ENCODE measurements at regions not wholly inside any gene's neighbourhood (a gene's known extent, or its start where the extent isn't known, plus 50 kb on each side); places are given as distances from the start of the nearest gene placed in this dataset.

- no peaks in the 10 kb centered on the region for H3K4me1 ChIP-seq
- WGBS, 2 donors, result 35 to 40% methylated on average over 2 of the region's 2 CpGs
- H3K36me3 ChIP-seq, result no peaks in the 10 kb centered on the region
- peaks cover 0 to 4% (median 0%) of the 10 kb centered on the region in 4 donors for H3K9me3 ChIP-seq
- DNase-seq (ENCODE audit: low spot score in 2 of 2), result no peak
- no peak overlapping the region for H3K27ac ChIP-seq
- TF ChIP-seq EP300 (IDR thresholded peaks at IDR 0.05) (no peak), POLR2A (IDR thresholded peaks at IDR 0.05) (no peak), CTCF (IDR thresholded peaks at IDR 0.05) (no peak)
- H3K4me3 ChIP-seq, result no peak overlapping the region
- no peaks in the 10 kb centered on the region for H3K27me3 ChIP-seq
These were observed 74.0 kb upstream of the FAM47B start for GRCh38 chrX:34868633-34869032.

GRCh38 chrX:34873500-34874225 is 68.9 kb upstream of the FAM47B start:
- Histone ChIP-seq H3K36me3 (no peaks in the 10 kb centered on the region), H3K27me3 (no peaks in the 10 kb centered on the region), H3K4me1 (no peaks in the 10 kb centered on the region), H3K9me3 (peaks cover 0 to 4% (median 0%) of the 10 kb centered on the region in 4 donors), H3K27ac (no peak overlapping the region), H3K4me3 (no peak overlapping the region)
- DNase-seq (ENCODE audit: low spot score in 2 of 2), result no peak
- 56 to 75% methylated on average over 3 of the region's 3 CpGs for WGBS, 2 donors
- TF ChIP-seq CTCF (IDR thresholded peaks at IDR 0.05), result no peak
- TF ChIP-seq POLR2A (IDR thresholded peaks at IDR 0.05), result no peak

GRCh38 chrX:34874763-34875162 is 67.8 kb upstream of the FAM47B start:
- 80 to 83% methylated on average over 4 of the region's 4 CpGs for WGBS, 2 donors
- H3K4me1 ChIP-seq, result no peaks in the 10 kb centered on the region
- H3K27me3 ChIP-seq, result no peaks in the 10 kb centered on the region
- H3K4me3 ChIP-seq, result no peak overlapping the region
- peaks cover 0 to 4% (median 0%) of the 10 kb centered on the region in 4 donors for H3K9me3 ChIP-seq
- no peaks in the 10 kb centered on the region for H3K36me3 ChIP-seq
- DNase-seq (ENCODE audit: low spot score in 2 of 2), result no peak
- H3K27ac ChIP-seq, result no peak overlapping the region
- TF ChIP-seq CTCF (IDR thresholded peaks at IDR 0.05) (no peak), POLR2A (IDR thresholded peaks at IDR 0.05) (no peak), EP300 (IDR thresholded peaks at IDR 0.05) (no peak)

GRCh38 chrX:34875204-34875603 is 67.4 kb upstream of the FAM47B start:
- Histone ChIP-seq H3K36me3 (no peaks in the 10 kb centered on the region), H3K4me3 (no peak overlapping the region), H3K9me3 (peaks cover 0 to 4% (median 0%) of the 10 kb centered on the region in 4 donors), H3K27me3 (no peaks in the 10 kb centered on the region), H3K27ac (no peak overlapping the region), H3K4me1 (no peaks in the 10 kb centered on the region)
- WGBS, 2 donors, result 7 to 38% methylated on average over 1 of the region's 1 CpG
- no peak for TF ChIP-seq POLR2A (IDR thresholded peaks at IDR 0.05)
- no peak for TF ChIP-seq CTCF (IDR thresholded peaks at IDR 0.05)
- TF ChIP-seq EP300 (IDR thresholded peaks at IDR 0.05), result no peak
- no peak for DNase-seq (ENCODE audit: low spot score in 2 of 2)

GRCh38 chrX:34877436-34877835 is 65.2 kb upstream of the FAM47B start:
- TF ChIP-seq POLR2A (IDR thresholded peaks at IDR 0.05) (no peak), CTCF (IDR thresholded peaks at IDR 0.05) (no peak), EP300 (IDR thresholded peaks at IDR 0.05) (no peak)

More at GRCh38 chrX:34877436-34877835, 65.2 kb upstream of the FAM47B start:
- Histone ChIP-seq H3K27ac (no peak overlapping the region), H3K9me3 (no peaks in the 10 kb centered on the region), H3K4me1 (no peaks in the 10 kb centered on the region), H3K36me3 (no peaks in the 10 kb centered on the region), H3K27me3 (no peaks in the 10 kb centered on the region), H3K4me3 (no peak overlapping the region)
- DNase-seq (ENCODE audit: low spot score in 2 of 2), result no peak
- WGBS, 2 donors, result 84 to 86% methylated on average over 1 of the region's 1 CpG

All from tibial nerve (tissue), 4 donors.